A549 (cell line): ENCODE measurements at regions not wholly inside any gene's neighbourhood (a gene's known extent, or its start where the extent isn't known, plus 50 kb on each side); places are given as distances from the start of the nearest gene placed in this dataset.

Experiments used
- ATAC-seq, 2 experiments: fragments of 200-7000 bp in 1 of 2; fragments of >200 bp in 1 of 2; cut with Nextera tagmentation in 1 of 2; cut with Tn5 transposase in 1 of 2; 3 replicates each; pipeline versions ENCODE4 v1.8.0 to v1.9.1; 2018 to 2020; ENCODE audit warnings: mild to moderate bottlenecking in 1 of 2, moderate library complexity in 1 of 2
- CTCF ChIA-PET: fragments of 300-600 bp; sonication (Branson Sonifier 250); formaldehyde crosslinking; extraction: SDS; loops from one replicate; lab custom pipeline; 2021; ENCODE audit warnings: antibody characterized with exemption, inconsistent platforms; lab: Yijun Ruan, JAX
- POLR2A ChIA-PET: fragments of 350-600 bp; formaldehyde crosslinking; extraction: SDS; loops from one replicate; lab custom pipeline; 2021; ENCODE audit warnings: antibody characterized with exemption, inconsistent platforms; lab: Yijun Ruan, JAX
- DNase-seq, 2 experiments: peaks; one replicate each; pipeline versions ENCODE4 v3.0.0 to v3.0.0-alpha.2; 2011 to 2016; ENCODE audit warnings: low read depth in 1 of 2, low spot score in 1 of 2
- FAIRE-seq: peaks from 2 replicates; lab custom pipeline; 2011; peaks lifted over from hg19 to GRCh38; lab: Jason Lieb, UNC
- H3K27ac ChIP-seq, 2 experiments: fragments of >200 bp; sonication (Bioruptor Twin); formaldehyde crosslinking; 3 replicates each; pipeline ENCODE4 v1.5.1; 2016 to 2017
- H3K4me1 ChIP-seq: fragments of >200 bp; sonication (Bioruptor Twin); formaldehyde crosslinking; 3 replicates; pipeline ENCODE4 v1.6.1; 2016
- H3K4me2 ChIP-seq: fragments of >200 bp; sonication (Bioruptor Twin); formaldehyde crosslinking; 3 replicates; pipeline ENCODE4 v1.6.1; 2016
- H3K4me3 ChIP-seq: fragments of >200 bp; sonication (Bioruptor Twin); formaldehyde crosslinking; 3 replicates; pipeline ENCODE4 v1.5.1; 2016
- H3K9me3 ChIP-seq: fragments of >200 bp; sonication (Bioruptor Twin); formaldehyde crosslinking; 3 replicates; pipeline ENCODE4 v1.6.1; 2016
- CBX2 ChIP-seq: fragments of 200-600 bp; sonication (generic); IDR thresholded peaks from 2 replicates; pipeline ENCODE4 v1.6.1; 2016; ENCODE audit warnings: low read depth, mild to moderate bottlenecking, borderline replicate concordance
- CBX8 ChIP-seq: fragments of 200-600 bp; sonication (generic); IDR thresholded peaks from 2 replicates; pipeline ENCODE4 v1.6.1; 2016
- CHD2 ChIP-seq: fragments of 150-350 bp; IDR thresholded peaks from 2 replicates; pipeline ENCODE4 v1.6.1; 2014; ENCODE audit warnings: low read length; ENCODE audit not compliant: partially characterized antibody
- ESRRA ChIP-seq: fragments of 150-350 bp; IDR thresholded peaks from 2 replicates; pipeline ENCODE4 v1.6.1; 2014; ENCODE audit warnings: mild to moderate bottlenecking, low read length, borderline replicate concordance
- GATA3 ChIP-seq: IDR thresholded peaks from 2 replicates; pipeline ENCODE4 v1.6.1; 2012; ENCODE audit warnings: borderline replicate concordance
- HOXA7 ChIP-seq: fragments of 250-450 bp; sonication (Bioruptor Pico); IDR thresholded peaks from 2 replicates; pipeline ENCODE4 v1.5.0; 2020; ENCODE audit warnings: mild to moderate bottlenecking, moderate library complexity
- HOXB13 ChIP-seq: fragments of 250-450 bp; sonication (Bioruptor Pico); IDR thresholded peaks from 2 replicates; pipeline ENCODE4 v1.5.0; 2020; ENCODE audit warnings: low read depth, mild to moderate bottlenecking, moderate library complexity
- HOXB5 ChIP-seq: fragments of 250-450 bp; sonication (Bioruptor Pico); IDR thresholded peaks from 2 replicates; pipeline ENCODE4 v1.5.0; 2020; ENCODE audit warnings: mild to moderate bottlenecking, moderate library complexity
- KDM5A ChIP-seq: fragments of 200-600 bp; sonication (generic); IDR thresholded peaks from 2 replicates; pipeline ENCODE4 v1.6.1; 2016; ENCODE audit warnings: antibody characterized with exemption, mild to moderate bottlenecking
- MAZ ChIP-seq: fragments of 150-350 bp; IDR thresholded peaks from 2 replicates; pipeline ENCODE4 v1.6.1; 2014; ENCODE audit warnings: antibody characterized with exemption, low read depth, low read length, borderline replicate concordance
- MYC ChIP-seq: IDR thresholded peaks from 2 replicates; pipeline ENCODE4 v1.6.1; 2012; ENCODE audit warnings: mild to moderate bottlenecking, inconsistent platforms, low read length, improper control_type of control experiment, borderline replicate concordance
- NFE2L2 ChIP-seq: fragments of 150-350 bp; conservative IDR thresholded peaks from 2 replicates; pipeline ENCODE4 v1.6.1; 2014; ENCODE audit warnings: low read length
- POLR2A ChIP-seq: IDR thresholded peaks from 2 replicates; pipeline ENCODE4 v1.6.1; 2012; ENCODE audit warnings: mild to moderate bottlenecking, low read length
- RAD21 ChIP-seq, 2 experiments: fragments of >200 bp in 1 of 2; sonication (Bioruptor Twin) in 1 of 2; formaldehyde crosslinking in 1 of 2; IDR thresholded peaks in 1 of 2; conservative IDR thresholded peaks in 1 of 2; 2 replicates in 1 of 2; 3 replicates in 1 of 2; pipeline ENCODE4 v1.6.1; 2012 to 2018; ENCODE audit warnings: inconsistent platforms in 1 of 2
- RFX5 ChIP-seq: fragments of 450-650 bp; IDR thresholded peaks from 2 replicates; pipeline ENCODE4 v1.7.1; 2014; ENCODE audit warnings: antibody characterized with exemption, mild to moderate bottlenecking, moderate library complexity
- TP53 ChIP-seq: fragments of 250-450 bp; sonication (Bioruptor Pico); IDR thresholded peaks from 2 replicates; pipeline ENCODE4 v1.5.0; 2021; ENCODE audit warnings: mild to moderate bottlenecking, moderate library complexity
- WGBS: methylation state at CpG from one replicate; pipeline ENCODE4 v1.1.6; 2017; ENCODE audit errors: missing lambda C conversion rate; 5-methylcytosine and 5-hydroxymethylcytosine counted together
- TF ChIP-seq, protein P1 (sequence below): fragments of 200-600 bp; sonication (generic); IDR thresholded peaks from 2 replicates; pipeline ENCODE4 v1.6.1; 2016; ENCODE audit warnings: antibody characterized with exemption, mild to moderate bottlenecking, moderate library complexity
- TF ChIP-seq, protein P2 (sequence below): fragments of >200 bp; sonication (Bioruptor Twin); formaldehyde crosslinking; IDR thresholded peaks from 2 replicates; pipeline ENCODE4 v1.6.1; 2016
- TF ChIP-seq, protein P3 (sequence below): fragments of 150-350 bp; IDR thresholded peaks from 2 replicates; pipeline ENCODE4 v1.6.1; 2014; ENCODE audit warnings: low read depth, mild to moderate bottlenecking, low read length
- TF ChIP-seq, protein P4 (sequence below): fragments of >200 bp; sonication (Bioruptor Twin); formaldehyde crosslinking; IDR thresholded peaks from 3 replicates; pipeline ENCODE4 v1.6.1; 2016
- TF ChIP-seq, protein P5 (sequence below): fragments of 250-450 bp; sonication (Bioruptor Pico); IDR thresholded peaks from 2 replicates; pipeline ENCODE4 v1.5.0; 2021; ENCODE audit warnings: mild to moderate bottlenecking, moderate library complexity, borderline replicate concordance

DNA sequence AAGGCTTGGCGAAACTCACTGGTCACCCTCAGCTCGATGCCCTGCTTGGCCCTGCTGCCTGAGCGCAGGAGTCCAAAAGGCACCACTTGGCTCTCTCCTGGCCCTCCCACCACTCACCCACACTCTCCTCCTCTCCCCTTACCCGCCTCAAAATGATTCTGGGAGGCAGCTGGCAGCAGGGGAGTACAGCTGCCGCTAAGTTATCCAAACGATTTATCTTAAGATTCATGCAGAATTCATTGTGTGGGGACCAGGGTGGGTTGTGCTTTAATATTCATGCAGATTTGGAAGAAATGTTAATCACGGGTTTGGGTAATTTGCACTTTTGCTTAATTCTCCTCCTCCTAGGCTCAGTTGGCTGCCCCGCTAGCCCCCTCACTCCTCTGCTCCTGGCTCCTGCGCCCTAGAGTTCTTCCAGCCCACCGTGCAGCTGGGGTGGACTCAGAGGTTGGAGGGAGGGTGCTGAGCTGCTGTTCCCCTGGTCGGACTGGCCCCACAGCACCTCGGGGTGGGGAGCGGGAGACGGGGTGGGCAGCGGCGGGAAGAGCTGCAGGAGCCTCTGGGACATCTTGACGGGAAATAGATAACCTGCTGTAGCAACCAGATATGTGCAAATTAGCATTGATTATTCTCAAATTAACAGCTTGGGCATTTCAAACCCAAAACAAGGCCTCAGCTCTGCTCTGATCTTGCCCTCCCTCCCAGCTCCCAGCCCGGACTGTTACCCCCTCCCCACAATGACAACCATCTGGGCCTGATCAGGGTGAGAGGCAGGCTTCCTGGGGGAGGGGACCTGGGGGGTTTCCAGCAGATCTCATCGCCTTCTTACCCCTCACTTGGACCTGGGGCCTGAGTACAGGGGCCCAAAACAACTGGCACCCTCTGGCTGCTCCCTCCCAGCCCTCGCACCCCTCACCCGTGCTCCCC lies 122.6 kb upstream of the RPL38 start:
- no peaks in the 10 kb centered on the region for H3K4me1 ChIP-seq
- DNase-seq (no peak), FAIRE-seq (no peak), ATAC-seq (no peak)
- H3K4me3 ChIP-seq, result no peak overlapping the region
- H3K4me2 ChIP-seq, result no peak overlapping the region
- POLR2A ChIA-PET, result no interaction called here
- CTCF ChIA-PET, result interaction anchor here (7.9 kb wide), 1 partner anchor 9 kb away, joined by 40 read pairs; no protein-coding TSS in a partner anchor
- H3K9me3 ChIP-seq, result peaks cover 20% of the 10 kb centered on the region
- TF ChIP-seq KDM5A, result no peak
- no peak for TF ChIP-seq HOXB5
- H3K27ac ChIP-seq, result no peak overlapping the region
- WGBS, result 26% methylated on average over 17 of the region's 21 CpGs

DNA sequence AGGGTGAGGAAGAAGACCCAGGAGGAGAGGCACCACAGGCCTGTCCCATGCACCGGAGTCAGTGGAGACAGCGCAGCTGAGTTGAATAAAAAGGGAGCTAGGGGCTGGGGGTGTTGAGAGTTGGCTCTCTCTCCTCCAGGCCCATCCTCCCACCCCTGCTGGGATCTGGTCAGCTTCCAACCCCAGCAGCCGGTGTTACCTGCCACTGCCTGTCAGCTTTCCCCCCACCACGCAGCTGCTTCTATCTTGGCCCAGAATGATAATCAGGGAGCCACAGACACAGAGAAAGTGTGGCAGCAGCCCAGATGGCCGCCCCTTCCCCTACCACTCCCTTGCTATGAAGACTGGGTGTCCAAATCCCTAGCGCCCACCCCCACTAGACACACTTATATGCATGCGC lies 120.6 kb upstream of the RPL38 start:
- ATAC-seq (no peak), DNase-seq (no peak)

More for the DNA sequence above, 120.6 kb upstream of the RPL38 start:
- peaks cover 22% of the 10 kb centered on the region for H3K9me3 ChIP-seq
- H3K27ac ChIP-seq, result no peak overlapping the region
- WGBS, result 28% methylated on average over 7 of the region's 7 CpGs
- H3K4me2 ChIP-seq, result no peak overlapping the region
- no peak overlapping the region for H3K4me3 ChIP-seq
- FAIRE-seq, result no peak
- TF ChIP-seq TP53, result no peak
- no peak for TF ChIP-seq GATA3
- no peak for TF ChIP-seq RFX5
- TF ChIP-seq, protein P1, sequence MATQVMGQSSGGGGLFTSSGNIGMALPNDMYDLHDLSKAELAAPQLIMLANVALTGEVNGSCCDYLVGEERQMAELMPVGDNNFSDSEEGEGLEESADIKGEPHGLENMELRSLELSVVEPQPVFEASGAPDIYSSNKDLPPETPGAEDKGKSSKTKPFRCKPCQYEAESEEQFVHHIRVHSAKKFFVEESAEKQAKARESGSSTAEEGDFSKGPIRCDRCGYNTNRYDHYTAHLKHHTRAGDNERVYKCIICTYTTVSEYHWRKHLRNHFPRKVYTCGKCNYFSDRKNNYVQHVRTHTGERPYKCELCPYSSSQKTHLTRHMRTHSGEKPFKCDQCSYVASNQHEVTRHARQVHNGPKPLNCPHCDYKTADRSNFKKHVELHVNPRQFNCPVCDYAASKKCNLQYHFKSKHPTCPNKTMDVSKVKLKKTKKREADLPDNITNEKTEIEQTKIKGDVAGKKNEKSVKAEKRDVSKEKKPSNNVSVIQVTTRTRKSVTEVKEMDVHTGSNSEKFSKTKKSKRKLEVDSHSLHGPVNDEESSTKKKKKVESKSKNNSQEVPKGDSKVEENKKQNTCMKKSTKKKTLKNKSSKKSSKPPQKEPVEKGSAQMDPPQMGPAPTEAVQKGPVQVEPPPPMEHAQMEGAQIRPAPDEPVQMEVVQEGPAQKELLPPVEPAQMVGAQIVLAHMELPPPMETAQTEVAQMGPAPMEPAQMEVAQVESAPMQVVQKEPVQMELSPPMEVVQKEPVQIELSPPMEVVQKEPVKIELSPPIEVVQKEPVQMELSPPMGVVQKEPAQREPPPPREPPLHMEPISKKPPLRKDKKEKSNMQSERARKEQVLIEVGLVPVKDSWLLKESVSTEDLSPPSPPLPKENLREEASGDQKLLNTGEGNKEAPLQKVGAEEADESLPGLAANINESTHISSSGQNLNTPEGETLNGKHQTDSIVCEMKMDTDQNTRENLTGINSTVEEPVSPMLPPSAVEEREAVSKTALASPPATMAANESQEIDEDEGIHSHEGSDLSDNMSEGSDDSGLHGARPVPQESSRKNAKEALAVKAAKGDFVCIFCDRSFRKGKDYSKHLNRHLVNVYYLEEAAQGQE, result no peak
- no peak for TF ChIP-seq HOXB5
- TF ChIP-seq CBX8, result no peak
- TF ChIP-seq, protein P2, sequence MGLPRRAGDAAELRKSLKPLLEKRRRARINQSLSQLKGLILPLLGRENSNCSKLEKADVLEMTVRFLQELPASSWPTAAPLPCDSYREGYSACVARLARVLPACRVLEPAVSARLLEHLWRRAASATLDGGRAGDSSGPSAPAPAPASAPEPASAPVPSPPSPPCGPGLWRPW, result no peak
- TF ChIP-seq, protein P3, sequence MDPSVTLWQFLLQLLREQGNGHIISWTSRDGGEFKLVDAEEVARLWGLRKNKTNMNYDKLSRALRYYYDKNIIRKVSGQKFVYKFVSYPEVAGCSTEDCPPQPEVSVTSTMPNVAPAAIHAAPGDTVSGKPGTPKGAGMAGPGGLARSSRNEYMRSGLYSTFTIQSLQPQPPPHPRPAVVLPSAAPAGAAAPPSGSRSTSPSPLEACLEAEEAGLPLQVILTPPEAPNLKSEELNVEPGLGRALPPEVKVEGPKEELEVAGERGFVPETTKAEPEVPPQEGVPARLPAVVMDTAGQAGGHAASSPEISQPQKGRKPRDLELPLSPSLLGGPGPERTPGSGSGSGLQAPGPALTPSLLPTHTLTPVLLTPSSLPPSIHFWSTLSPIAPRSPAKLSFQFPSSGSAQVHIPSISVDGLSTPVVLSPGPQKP, result no peak
- no peak for TF ChIP-seq CHD2
- TF ChIP-seq NFE2L2, result no peak
- TF ChIP-seq, protein P4, sequence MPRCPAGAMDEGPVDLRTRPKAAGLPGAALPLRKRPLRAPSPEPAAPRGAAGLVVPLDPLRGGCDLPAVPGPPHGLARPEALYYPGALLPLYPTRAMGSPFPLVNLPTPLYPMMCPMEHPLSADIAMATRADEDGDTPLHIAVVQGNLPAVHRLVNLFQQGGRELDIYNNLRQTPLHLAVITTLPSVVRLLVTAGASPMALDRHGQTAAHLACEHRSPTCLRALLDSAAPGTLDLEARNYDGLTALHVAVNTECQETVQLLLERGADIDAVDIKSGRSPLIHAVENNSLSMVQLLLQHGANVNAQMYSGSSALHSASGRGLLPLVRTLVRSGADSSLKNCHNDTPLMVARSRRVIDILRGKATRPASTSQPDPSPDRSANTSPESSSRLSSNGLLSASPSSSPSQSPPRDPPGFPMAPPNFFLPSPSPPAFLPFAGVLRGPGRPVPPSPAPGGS, result no peak
- TF ChIP-seq RAD21 (conservative IDR thresholded peaks at IDR 0.05 in 1 of 2, IDR thresholded peaks at IDR 0.05 in 1 of 2), result no peak
- no peak for TF ChIP-seq ESRRA
- no peak for TF ChIP-seq CBX2
- TF ChIP-seq, protein P5, sequence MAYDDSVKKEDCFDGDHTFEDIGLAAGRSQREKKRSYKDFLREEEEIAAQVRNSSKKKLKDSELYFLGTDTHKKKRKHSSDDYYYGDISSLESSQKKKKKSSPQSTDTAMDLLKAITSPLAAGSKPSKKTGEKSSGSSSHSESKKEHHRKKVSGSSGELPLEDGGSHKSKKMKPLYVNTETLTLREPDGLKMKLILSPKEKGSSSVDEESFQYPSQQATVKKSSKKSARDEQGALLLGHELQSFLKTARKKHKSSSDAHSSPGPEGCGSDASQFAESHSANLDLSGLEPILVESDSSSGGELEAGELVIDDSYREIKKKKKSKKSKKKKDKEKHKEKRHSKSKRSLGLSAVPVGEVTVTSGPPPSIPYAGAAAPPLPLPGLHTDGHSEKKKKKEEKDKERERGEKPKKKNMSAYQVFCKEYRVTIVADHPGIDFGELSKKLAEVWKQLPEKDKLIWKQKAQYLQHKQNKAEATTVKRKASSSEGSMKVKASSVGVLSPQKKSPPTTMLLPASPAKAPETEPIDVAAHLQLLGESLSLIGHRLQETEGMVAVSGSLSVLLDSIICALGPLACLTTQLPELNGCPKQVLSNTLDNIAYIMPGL (CRISPR knock-in tag), result no peak
- TF ChIP-seq HOXA7 (CRISPR knock-in tag), result no peak
- no peak for TF ChIP-seq MYC
- TF ChIP-seq HOXB13, result no peak
- TF ChIP-seq MAZ, result no peak
- TF ChIP-seq POLR2A, result no peak
- ChIA-PET POLR2A (no interaction called here), CTCF (interaction anchor here (0.7 to 7.9 kb wide), 2 partner anchors 7 to 14 kb away, joined by 3 to 40 read pairs; no protein-coding TSS in a partner anchor)
- H3K4me1 ChIP-seq, result no peaks in the 10 kb centered on the region
